Large intestine (tissue), 3 donors: ENCODE measurements at regions not wholly inside any gene's neighbourhood (a gene's known extent, or its start where the extent isn't known, plus 50 kb on each side); places are given as distances from the start of the nearest gene placed in this dataset.
A peak's percentile ranks its signal among the peaks of the same experiment; 100 is the strongest.
"Not testable (repeated sequence)": the region's sequence is repeated elsewhere in the genome, so short reads cannot be mapped to it uniquely, and the experiment has no call there.

Experiments
- DNase-seq, 2 donors: peaks; one replicate each; pipeline versions ENCODE4 v3.0.0 to v3.0.0-alpha.2; 2013
- H3K27ac ChIP-seq: one replicate; pipeline ENCODE4 v1.5.1; 2013; ENCODE audit warnings: low read length
- H3K27me3 ChIP-seq: 2 replicates; pipeline ENCODE4 v1.6.1; 2013; ENCODE audit warnings: low read length; ENCODE audit not compliant: control insufficient read depth, insufficient read depth
- H3K36me3 ChIP-seq: 2 replicates; pipeline ENCODE4 v1.6.1; 2013; ENCODE audit warnings: low read length; ENCODE audit not compliant: control insufficient read depth, insufficient read depth
- H3K4me1 ChIP-seq: one replicate; pipeline ENCODE4 v1.6.1; 2013; ENCODE audit warnings: low read length; ENCODE audit not compliant: control insufficient read depth, insufficient read depth
- H3K4me3 ChIP-seq: one replicate; pipeline ENCODE4 v1.5.1; 2013; ENCODE audit warnings: low read length
- H3K9me3 ChIP-seq: one replicate; pipeline ENCODE4 v1.6.1; 2013; ENCODE audit warnings: mild to moderate bottlenecking, low read depth, low read length, moderate library complexity; ENCODE audit not compliant: control insufficient read depth
- WGBS: methylation state at CpG from one replicate; pipeline ENCODE4 v1.1.5; 2013; ENCODE audit warnings: low lambda C conversion rate; ENCODE audit not compliant: insufficient coverage; 5-methylcytosine and 5-hydroxymethylcytosine counted together

DNA sequence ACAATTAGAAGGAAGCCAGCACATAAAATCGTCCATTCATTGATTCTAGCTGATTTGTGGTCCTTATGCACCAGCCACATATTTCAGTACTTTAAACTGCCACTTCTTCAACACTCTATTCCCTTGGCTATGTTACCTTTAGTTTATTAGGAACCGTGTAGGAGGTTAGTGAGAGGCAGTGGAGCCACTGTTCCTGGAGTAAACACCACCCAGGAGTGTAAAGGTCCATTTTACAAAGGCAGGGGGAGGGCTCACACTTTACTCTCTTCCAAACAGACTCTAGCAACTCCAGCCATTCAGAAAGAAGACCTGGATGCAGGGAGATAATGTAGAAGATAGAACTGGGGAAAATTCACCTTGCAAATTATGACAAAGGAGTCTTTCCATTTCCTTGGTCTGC, 170.2 kb upstream of the RPS23 start:
- no peak for DNase-seq
- Histone ChIP-seq H3K27me3 (no peaks in the 10 kb centered on the region), H3K9me3 (peaks cover 3% of the 10 kb centered on the region), H3K4me3 (no peak overlapping the region), H3K27ac (no peak overlapping the region), H3K36me3 (no peaks in the 10 kb centered on the region), H3K4me1 (peaks cover 11% of the 10 kb centered on the region)
- WGBS, result 50% methylated on average over 2 of the region's 2 CpGs

DNA sequence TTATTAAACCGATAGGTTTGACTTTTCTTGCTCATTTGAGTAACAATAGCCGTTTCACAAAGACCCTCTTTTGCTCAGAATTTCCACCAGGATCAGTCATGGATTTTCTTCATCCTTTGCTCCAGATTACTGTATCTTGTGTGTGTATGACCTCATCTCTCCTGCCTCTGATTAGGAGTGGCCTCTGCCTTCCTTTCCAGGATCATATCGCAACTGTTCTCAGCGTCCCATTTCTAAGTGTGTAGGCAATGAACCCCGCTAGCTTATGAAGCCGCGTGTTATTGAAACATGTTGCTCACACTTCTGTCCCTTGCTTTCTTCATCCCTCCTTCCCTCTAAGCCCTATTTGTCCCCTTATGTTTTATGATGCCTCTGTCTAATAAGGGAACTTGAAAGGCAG, 169.8 kb upstream of the RPS23 start:
- Histone ChIP-seq H3K27ac (no peak overlapping the region), H3K9me3 (peaks cover 3% of the 10 kb centered on the region), H3K27me3 (no peaks in the 10 kb centered on the region), H3K36me3 (no peaks in the 10 kb centered on the region), H3K4me1 (peaks cover 11% of the 10 kb centered on the region), H3K4me3 (no peak overlapping the region)
- WGBS, result 100% methylated on average over 4 of the region's 7 CpGs
- no peak for DNase-seq

GRCh38 chr5:82446809-82447208, 168.7 kb upstream of the RPS23 start:
- Histone ChIP-seq H3K36me3 (no peaks in the 10 kb centered on the region), H3K9me3 (peaks cover 3% of the 10 kb centered on the region), H3K27ac (no peak overlapping the region), H3K4me3 (no peak overlapping the region), H3K27me3 (no peaks in the 10 kb centered on the region), H3K4me1 (peaks cover 11% of the 10 kb centered on the region)
- DNase-seq, result no peak

- peaks cover 3% of the 10 kb centered on the region for H3K9me3 ChIP-seq
- no peaks in the 10 kb centered on the region for H3K36me3 ChIP-seq
- WGBS, result 50% methylated on average over 1 of the region's 3 CpGs
- H3K4me1 ChIP-seq, result peaks cover 11% of the 10 kb centered on the region
- H3K27ac ChIP-seq, result peak overlapping the region; percentile 76
- no peak overlapping the region for H3K4me3 ChIP-seq
- DNase-seq, result peak; percentile 40 to 79
- no peaks in the 10 kb centered on the region for H3K27me3 ChIP-seq
Observed at GRCh38 chr5:82445726-82446335, 167.7 kb upstream of the RPS23 start.

GRCh38 chr5:82439750-82440445, 161.7 kb upstream of the RPS23 start:
- Histone ChIP-seq H3K4me3 (no peak overlapping the region), H3K4me1 (no peaks in the 10 kb centered on the region), H3K36me3 (no peaks in the 10 kb centered on the region), H3K27ac (no peak overlapping the region), H3K9me3 (no peaks in the 10 kb centered on the region), H3K27me3 (no peaks in the 10 kb centered on the region)
- 71% methylated on average over 4 of the region's 4 CpGs for WGBS
- DNase-seq, result no peak

DNA sequence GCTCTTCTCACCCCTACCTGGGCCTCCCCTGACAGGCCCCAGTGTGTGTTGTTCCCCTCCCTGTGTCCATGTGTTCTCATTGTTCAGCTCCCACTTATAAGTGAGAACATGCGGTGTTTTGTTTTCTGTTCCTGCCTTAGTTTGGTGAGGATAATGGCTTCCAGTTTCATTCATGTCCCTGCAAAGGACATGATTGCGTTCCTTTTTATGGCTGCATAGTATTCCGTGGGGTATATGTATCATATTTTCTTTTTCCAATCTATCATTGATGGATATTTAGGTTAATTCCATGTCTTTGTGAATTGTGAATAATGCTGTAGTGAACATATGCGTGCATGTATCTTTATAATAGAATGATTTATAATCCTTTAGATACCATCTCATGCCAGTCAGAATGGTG, 159.4 kb upstream of the RPS23 start:
- not testable (repeated sequence) for H3K9me3 ChIP-seq, H3K27ac ChIP-seq, H3K36me3 ChIP-seq, DNase-seq, H3K4me3 ChIP-seq, H3K27me3 ChIP-seq, H3K4me1 ChIP-seq
- 100% methylated on average over 2 of the region's 4 CpGs for WGBS

DNA sequence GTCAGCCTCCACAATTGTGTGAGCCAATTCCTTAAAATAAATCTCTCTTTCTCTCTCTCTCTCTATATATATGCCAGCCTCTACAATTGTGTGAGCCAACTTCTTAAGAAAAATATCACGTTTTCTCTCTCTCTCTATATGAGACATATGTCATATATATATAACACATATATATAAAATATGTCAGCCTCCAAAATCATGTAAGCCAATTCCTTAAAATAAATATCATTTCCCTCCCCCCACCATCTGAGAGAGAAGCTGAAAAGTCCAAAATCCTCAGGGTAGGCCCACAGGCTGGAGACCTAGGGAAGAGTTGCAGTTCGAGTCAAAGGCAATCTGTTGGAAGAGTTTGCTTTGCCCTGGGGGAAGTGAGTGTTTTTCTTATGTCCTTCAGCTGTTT, 158.1 kb upstream of the RPS23 start:
- Histone ChIP-seq H3K36me3 (no peaks in the 10 kb centered on the region), H3K27ac (no peak overlapping the region), H3K4me1 (no peaks in the 10 kb centered on the region), H3K27me3 (no peaks in the 10 kb centered on the region), H3K4me3 (no peak overlapping the region), H3K9me3 (no peaks in the 10 kb centered on the region)
- no peak for DNase-seq
- WGBS, result 100% methylated on average over 1 of the region's 2 CpGs

DNA sequence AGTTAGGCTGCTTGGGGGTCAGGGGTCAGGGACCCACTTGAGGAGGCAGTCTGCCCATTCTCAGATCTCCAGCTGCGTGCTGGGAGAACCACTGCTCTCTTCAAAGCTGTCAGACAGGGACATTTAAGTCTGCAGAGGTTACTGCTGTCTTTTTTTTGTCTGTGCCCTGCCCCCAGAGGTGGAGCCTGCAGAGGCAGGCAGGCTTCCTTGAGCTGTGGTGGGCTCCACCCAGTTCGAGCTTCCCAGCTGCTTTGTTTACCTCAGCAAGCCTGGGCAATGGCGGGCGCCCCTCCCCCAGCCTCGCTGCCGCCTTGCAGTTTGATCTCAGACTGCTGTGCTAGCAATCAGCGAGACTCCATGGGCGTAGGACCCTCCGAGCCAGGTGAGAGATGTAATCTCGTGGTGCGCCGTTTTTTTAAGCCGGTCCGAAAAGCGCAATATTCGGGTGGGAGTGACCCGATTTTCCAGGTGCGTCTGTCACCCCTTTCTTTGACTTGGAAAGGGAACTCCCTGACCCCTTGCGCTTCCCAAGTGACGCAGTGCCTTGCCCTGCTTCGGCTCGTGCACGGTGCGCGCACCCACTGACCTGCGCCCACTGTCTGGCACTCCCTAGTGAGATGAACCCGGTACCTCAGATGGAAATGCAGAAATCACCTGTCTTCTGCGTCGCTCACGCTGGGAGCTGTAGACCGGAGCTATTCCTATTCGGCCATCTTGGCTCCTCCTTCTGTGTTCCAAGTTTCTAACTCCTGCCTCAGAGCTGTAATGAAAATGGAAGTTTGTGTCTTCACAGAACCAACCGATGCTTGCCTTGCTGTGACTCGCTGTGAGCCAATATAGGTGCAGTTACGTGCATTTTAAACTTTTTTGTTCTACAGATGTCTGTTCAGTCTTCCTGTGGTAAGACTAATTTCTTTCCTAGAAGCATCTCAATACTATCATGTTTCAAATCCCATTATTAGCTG, 156.8 kb upstream of the RPS23 start:
- H3K36me3 ChIP-seq, H3K27me3 ChIP-seq: not testable (repeated sequence)
- 90% methylated on average over 2 of the region's 35 CpGs for WGBS

GRCh38 chr5:82426464-82427154, 148.5 kb upstream of the RPS23 start:
- no peaks in the 10 kb centered on the region for H3K36me3 ChIP-seq
- H3K4me3 ChIP-seq, result no peak overlapping the region
- H3K27ac ChIP-seq, result no peak overlapping the region
- H3K9me3 ChIP-seq, result no peaks in the 10 kb centered on the region
- H3K27me3 ChIP-seq, result no peaks in the 10 kb centered on the region
- 67% methylated on average over 2 of the region's 4 CpGs for WGBS
- H3K4me1 ChIP-seq, result no peaks in the 10 kb centered on the region
- DNase-seq, result no peak

More for the DNA sequence above, 156.8 kb upstream of the RPS23 start:
- H3K27ac ChIP-seq, H3K9me3 ChIP-seq, H3K4me1 ChIP-seq, DNase-seq, H3K4me3 ChIP-seq: not testable (repeated sequence)

- no peak for DNase-seq
- no peaks in the 10 kb centered on the region for H3K4me1 ChIP-seq
- no peaks in the 10 kb centered on the region for H3K27me3 ChIP-seq
- no peak overlapping the region for H3K27ac ChIP-seq
- H3K9me3 ChIP-seq, result no peaks in the 10 kb centered on the region
- H3K36me3 ChIP-seq, result no peaks in the 10 kb centered on the region
- no peak overlapping the region for H3K4me3 ChIP-seq
- WGBS, result no CpG with 5 or more reads among the region's 3 CpGs
Observed at GRCh38 chr5:82425591-82425990, 147.4 kb upstream of the RPS23 start.
